GM19467 (cell line): ENCODE measurements at regions not wholly inside any gene's neighbourhood (a gene's known extent, or its start where the extent isn't known, plus 50 kb on each side); places are given as distances from the start of the nearest gene placed in this dataset.
"Not testable (repeated sequence)": the region's sequence is repeated elsewhere in the genome, so short reads cannot be mapped to it uniquely, and the experiment has no call there.

Experiments
- ATAC-seq: cut with Tn5 transposase; IDR thresholded peaks from one replicate; pipeline ENCODE4 v1.9.1; 2021; ENCODE audit warnings: mild to moderate bottlenecking, moderate library complexity; ENCODE audit not compliant: unreplicated experiment

DNA sequence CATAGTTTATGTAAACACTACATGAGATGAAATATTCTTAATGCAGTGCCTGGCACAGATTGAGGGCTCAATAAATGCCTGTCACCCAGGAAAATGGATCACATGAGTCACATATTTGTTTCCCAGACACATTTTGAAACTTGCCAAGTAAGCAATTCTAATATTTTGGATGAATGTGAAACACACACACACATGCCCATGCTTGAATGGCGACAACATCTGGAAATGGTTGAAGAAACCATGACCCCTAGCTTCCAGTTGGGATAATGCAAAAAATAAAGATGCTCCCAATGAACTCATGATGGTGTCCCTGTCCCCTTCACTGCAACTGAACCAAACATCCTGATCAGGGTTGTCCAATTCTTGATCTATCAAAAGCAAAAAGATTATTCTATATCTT lies 797.3 kb downstream of the XPNPEP1 start:
- ATAC-seq, result no peak

DNA sequence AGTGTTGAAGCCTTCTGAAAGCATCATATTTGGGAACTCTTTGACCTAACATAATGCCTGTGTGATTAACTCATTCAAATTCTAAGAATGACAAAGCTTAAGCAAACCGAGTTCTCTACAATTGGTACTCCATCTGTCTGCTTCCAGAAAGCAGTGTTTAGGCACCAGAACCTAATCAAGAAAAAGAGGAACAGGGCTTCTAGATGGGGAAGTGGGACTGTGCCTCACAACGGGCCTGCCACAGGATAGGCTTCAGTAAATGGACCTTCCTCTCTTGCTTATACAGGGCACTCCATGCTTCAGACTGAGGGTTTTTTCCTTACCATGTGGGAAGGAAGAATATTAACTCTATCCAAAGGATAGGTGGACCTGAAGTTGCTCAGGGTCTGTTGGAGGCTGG lies 808.1 kb downstream of the XPNPEP1 start:
- no peak for ATAC-seq

DNA sequence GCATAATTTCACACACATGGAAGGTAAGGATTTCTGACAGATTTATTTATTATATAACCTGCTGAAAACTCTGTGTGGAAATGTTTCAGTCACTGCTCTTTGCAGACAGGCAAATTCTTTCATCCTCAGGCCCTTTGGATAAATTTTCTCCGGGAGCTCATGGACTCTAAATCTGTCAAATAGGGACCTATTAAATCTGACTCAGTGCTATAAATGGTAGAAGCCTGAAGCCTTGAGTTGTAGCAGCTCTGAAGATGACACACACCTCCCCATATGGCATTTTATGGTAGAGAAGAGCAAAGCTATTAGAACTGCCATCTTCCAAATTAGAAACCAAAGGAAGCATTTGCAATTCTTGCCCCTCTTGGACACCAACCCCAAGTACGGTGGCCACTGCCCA lies 808.7 kb downstream of the XPNPEP1 start:
- ATAC-seq, result no peak

GRCh38 chr10:109106604-109107003 lies 816.7 kb downstream of the XPNPEP1 start:
- no peak for ATAC-seq

DNA sequence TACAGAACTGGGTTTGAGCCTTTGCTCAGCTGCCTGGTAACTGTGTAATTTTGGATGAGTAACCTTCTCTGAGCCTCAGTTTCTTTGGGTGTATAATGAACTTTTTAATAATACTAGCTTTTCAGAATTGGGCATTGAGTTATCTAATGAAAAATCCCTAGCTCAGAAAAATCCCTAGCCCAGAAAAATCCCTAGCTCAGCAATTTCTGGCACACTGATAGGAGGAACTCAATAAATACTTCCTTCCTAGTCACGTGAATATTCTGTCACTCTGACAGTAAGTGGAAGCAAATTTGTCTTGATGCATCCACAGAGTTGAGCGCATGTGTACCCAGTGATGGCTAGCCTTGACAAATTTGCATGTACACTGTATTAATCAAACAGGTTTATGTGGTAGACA lies 817.6 kb downstream of the XPNPEP1 start:
- no peak for ATAC-seq

DNA sequence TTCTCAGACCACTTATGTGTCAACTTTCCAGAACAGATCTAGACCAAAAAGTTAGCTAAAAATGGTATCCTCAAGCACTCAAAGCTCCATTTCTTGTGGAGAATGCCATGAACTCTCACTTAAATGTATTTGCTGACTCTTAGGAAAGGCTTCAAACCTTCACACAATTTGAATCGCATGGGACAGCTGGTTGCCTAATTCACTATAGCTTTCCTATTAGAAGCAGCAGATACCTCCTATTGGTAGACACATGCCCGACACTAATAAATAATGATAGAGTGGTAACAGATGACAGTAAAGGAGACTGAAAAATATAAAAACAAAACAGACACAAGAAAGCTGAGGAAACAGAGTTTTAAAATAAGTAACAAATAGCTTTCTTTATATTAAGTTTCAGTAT lies 818.5 kb downstream of the XPNPEP1 start:
- no peak for ATAC-seq

DNA sequence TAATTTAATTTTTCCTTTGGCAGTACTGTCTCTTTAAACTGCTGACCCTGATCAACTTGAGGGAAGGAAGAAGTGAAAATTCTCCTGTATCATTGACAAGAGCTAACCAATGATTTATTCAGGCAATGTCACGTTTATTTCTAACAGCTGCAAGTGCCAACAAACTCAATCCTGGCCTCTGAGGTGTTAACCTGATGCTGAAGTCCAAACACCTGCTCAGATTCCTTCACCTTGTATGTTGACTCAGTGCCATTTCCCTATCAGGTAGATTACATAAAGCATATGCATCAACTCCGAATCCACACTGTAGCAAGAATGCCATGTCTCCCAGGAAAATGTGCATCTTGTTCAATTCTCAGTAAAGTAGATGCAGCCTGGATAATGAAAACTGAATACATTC lies 820.0 kb downstream of the XPNPEP1 start:
- ATAC-seq, result no peak

DNA sequence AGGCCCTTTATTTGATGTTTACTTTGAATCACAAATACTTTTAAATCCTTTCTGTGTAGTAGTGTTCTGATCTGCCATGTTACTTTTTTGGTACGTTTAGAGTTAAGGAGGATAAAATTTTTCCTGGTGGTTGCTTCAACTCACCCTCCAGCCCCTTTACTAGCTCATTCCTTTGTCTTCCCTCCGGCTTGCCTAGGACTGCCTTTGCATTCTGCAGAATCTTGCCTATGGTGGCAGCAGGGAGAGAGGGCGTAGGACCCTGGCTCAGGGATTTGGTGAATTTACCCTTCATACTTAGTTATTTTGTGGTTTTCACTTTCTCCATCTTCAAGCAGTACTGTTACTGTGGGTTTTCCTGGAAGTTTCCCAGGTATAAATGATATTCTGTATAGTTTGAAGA lies 833.5 kb downstream of the XPNPEP1 start:
- ATAC-seq, result no peak

GRCh38 chr10:109071539-109071938 lies 851.8 kb downstream of the XPNPEP1 start:
- no peak for ATAC-seq

DNA sequence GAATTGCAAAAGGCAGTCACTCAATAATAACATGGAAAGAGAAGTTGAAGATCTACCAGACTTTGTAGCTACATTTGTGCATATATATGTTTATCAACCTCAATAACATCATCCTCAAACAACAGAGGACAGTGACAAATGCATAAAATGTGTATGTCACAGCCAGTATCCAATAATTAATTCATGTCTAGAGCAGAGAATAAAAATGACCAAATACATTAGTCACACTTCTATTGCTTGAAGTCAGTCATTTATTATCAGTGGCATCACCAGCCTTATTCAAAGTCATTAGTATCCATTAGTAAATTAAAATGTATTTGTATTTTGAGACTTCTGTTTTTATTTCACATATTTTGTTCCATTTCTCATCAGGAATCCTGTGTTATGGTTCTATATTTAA lies 852.8 kb downstream of the XPNPEP1 start:
- ATAC-seq, result no peak

- ATAC-seq, result no peak
Measured at GRCh38 chr10:109067031-109067430, 856.3 kb downstream of the XPNPEP1 start.

GRCh38 chr10:109065821-109066220 lies 857.5 kb downstream of the XPNPEP1 start:
- no peak for ATAC-seq

- no peak for ATAC-seq
Measured at GRCh38 chr10:109062371-109062770, 860.9 kb downstream of the XPNPEP1 start.

DNA sequence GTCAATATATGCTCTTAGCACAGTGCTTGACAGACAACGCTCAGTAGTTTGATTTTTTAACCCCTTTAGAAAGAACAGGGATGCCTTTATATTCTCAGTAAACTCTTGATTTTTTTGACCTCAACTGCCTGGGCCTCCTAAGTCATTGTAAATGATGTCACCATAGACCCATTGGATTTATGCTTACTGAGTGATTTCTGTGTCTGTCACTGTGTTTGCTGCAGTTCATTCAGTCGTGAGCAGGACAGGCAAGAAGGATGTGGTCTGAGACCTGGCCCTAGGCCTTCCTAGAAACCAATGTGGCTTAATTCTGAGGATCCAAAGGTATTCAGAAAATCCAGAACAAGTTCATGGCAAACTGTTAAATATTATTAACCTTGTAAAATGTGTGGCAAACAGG lies 868.1 kb downstream of the XPNPEP1 start:
- no peak for ATAC-seq

- ATAC-seq, result no peak
Measured at GRCh38 chr10:109047856-109048255, 875.5 kb downstream of the XPNPEP1 start.

DNA sequence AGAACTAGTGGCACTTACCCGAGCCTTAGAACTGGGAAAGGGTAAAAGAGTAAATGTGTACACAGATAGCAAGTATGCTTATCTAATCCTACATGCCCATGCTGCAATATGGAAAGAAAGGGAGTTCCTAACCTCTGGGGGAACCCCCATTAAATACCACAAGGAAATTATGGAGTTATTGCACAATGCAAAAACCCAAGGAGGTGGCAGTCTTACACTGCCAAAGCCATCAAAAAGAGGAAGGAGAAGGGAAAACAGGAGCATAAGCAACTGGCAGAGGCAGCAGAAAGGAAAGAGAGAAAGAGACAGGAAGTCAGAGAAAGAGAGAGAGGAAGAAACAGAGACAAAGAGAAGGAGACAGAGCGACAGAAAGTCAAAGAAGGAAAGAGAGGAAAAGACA lies 876.9 kb downstream of the XPNPEP1 start:
- ATAC-seq, result not testable (repeated sequence)

DNA sequence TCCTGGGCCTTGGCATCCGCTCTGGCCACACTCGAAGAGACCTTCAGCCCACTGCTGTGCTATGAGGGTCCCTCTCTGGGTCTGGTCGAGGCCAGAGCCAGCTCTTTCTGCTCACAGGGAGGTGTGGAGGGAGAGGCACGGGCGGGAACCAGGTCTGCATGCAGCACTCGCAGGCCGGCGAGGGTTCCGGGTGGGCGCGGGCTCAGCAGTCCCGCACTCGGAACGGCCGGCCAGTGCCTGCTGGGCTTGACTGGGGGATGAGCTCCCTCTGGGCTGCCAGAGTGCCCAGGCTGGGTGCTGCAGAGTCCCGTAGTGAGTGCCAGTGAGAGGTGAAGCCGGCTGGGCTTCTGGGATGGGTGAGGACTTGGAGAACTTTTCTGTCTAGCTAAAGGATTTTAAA lies 882.7 kb downstream of the XPNPEP1 start:
- ATAC-seq, result no peak

DNA sequence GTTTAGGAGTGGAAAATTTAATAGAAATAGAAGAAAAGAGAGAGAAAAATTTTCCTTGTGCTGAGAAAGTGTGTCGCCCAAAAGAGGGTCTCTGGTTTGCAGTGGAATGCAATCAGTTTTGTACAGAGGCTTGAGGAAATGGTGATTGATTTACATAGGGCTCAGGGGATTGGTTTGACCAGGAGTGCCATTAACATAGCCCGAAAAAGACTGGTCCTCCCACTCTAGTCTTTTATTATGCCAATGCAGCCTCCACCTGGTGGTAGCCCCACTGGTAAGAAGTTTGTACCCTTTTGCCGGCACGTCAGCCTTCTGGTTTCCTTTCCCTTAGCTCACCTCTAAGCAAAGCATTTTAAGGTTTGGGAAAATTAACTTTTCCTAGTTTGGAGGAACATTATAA lies 885.3 kb downstream of the XPNPEP1 start:
- no peak for ATAC-seq

DNA sequence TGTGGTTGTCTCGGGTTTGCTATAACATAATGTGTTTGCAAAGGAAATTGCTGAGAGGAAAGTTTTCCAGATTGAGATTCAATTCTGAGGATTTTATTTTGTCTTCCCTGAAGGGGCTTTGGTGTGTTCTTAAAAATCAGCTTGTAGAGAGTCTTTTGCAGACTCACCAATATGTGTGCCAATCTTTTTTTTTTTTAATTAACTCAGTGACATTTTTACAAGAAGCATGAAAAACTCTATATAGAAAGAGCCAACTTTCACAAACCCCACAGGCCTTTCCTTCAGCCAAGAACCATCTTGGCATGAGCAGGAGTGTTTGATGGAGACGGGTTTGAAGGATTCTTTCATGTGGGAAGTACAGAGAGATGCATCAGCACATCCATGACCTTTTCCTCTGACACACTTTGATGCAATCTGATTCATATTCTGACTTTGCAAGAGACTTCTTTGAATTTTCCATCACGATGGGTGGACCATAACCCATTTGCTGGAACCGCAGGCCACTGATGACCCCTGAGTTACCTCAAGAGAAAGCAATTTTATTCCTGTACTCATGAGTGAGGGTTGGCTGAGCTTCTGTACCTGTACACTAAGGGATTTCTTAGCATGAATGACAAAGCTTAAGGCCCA lies 892.6 kb downstream of the XPNPEP1 start:
- ATAC-seq, result no peak

GRCh38 chr10:109029870-109030269 lies 893.4 kb downstream of the XPNPEP1 start:
- no peak for ATAC-seq

DNA sequence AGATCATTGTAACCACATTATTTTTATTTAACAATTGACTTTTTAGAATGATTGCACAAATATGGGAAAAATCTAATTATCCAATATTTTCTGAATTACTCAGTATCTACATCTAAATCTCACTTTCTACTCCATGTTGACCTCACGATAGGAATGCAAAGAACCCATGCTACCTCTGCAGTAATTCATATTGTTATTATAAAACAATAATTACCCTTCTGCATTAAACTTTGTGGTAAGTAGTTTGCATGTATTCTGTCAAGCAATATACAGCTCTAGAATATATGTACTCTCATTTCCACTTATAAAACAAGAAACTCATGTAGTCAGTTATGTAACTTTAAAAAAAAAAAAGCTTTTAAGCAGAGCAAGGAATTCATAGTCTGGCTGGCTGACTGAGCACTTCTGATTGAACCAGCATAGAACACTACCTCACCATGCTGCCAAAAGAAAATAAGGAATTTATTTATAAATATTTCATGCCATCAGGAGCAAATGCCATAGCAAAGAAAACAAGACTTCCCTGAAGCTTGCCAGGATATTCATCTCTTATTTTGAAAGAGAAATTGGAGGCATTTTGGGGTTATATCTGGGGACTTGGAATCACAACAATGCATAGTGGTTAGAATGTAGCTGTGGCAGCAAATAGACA lies 895.7 kb downstream of the XPNPEP1 start:
- no peak for ATAC-seq

DNA sequence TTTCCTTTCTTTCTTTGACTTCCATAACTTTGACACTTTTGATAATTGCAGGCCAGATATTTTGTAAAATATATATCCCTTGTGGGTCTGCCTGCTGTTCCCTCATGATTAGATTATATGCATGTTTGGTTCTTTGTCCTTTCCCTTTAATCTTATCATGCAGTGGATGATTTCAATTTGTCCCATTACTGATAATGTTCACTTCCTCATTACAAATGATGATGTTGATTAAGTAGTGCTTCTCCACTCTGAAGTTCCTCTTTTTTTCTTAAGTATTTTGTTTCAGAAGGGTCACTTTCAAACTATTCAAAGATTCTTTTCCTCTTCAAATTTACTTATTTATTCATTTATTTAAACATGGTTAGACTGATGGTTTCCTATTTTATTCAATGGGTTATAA lies 898.1 kb downstream of the XPNPEP1 start:
- ATAC-seq, result no peak
